ENCODE measurements at regions not wholly inside any gene's neighbourhood (a gene's known extent, or its start where the extent isn't known, plus 50 kb on each side); places are given as distances from the start of the nearest gene placed in this dataset.

DNA sequence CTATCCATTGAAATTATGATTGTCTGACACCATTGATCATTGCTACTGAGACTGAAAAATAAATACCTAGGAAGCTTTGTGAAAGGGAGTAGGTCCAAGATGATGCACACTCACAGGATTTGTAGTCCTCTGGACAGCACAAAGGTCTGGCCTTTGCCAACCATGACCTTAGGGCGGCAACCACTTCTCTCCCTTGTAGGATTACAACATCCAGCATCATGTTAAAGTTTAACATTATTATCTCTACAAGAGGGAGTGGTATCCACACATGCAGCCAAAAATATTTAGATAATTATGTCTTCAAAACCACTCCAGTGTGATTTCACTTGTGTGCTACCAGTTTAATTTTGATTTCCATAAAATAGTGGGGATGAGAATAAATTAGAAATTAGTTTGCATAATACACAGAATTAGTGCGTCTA is 51.1 kb upstream of the NHSL1 start:
- CTCF ChIA-PET = interaction anchor here (0.7 kb wide), 2 partner anchors 13 to 99 kb away, joined by 3 to 6 read pairs; no protein-coding TSS in a partner anchor
- intact Hi-C loops (cut with micrococcal nuclease) = no loop called here
- H3K4me3 Mint-ChIP-seq = no peak overlapping the region
- H3K27ac Mint-ChIP-seq = no peak overlapping the region
- no peaks in the 10 kb centered on the region for H3K36me3 Mint-ChIP-seq (ENCODE audit: low read depth)
- peaks cover 9% of the 10 kb centered on the region for H3K27me3 Mint-ChIP-seq (ENCODE audit: low read depth)
- peaks cover 6% of the 10 kb centered on the region for H3K4me1 Mint-ChIP-seq (ENCODE audit: low read depth)
- DNase-seq = no peak
- H3K9me3 Mint-ChIP-seq = no peaks in the 10 kb centered on the region

DNA sequence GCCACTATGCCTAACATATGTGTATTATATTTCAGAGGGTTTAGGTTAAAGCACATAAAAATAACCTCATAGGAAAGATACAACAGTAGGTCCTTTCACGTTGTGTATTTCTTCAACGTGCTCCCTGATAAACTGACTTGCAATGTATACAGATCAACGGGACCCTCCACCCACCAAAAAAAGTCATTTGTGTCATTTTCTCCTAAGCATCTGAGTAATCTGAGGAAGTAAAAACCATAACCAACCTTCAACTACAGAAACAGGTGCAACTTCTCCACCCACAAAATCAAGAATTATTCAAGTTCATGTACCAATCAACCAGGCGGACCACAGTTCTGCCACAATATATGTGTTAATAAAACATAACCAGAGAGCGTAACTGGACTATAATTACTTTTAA is 54.9 kb upstream of the NHSL1 start:
- DNase-seq = no peak
- Mint-ChIP-seq H3K4me3 (no peak overlapping the region), H3K27me3 (ENCODE audit: low read depth) (peaks cover 3% of the 10 kb centered on the region), H3K4me1 (ENCODE audit: low read depth) (no peaks in the 10 kb centered on the region), H3K27ac (no peak overlapping the region), H3K36me3 (ENCODE audit: low read depth) (no peaks in the 10 kb centered on the region), H3K9me3 (no peaks in the 10 kb centered on the region)
- intact Hi-C loops (cut with micrococcal nuclease) = no loop called here
- CTCF ChIA-PET = interaction anchor here (1.5 kb wide), 1 partner anchor 45 kb away, joined by 4 read pairs; no protein-coding TSS in a partner anchor

DNA sequence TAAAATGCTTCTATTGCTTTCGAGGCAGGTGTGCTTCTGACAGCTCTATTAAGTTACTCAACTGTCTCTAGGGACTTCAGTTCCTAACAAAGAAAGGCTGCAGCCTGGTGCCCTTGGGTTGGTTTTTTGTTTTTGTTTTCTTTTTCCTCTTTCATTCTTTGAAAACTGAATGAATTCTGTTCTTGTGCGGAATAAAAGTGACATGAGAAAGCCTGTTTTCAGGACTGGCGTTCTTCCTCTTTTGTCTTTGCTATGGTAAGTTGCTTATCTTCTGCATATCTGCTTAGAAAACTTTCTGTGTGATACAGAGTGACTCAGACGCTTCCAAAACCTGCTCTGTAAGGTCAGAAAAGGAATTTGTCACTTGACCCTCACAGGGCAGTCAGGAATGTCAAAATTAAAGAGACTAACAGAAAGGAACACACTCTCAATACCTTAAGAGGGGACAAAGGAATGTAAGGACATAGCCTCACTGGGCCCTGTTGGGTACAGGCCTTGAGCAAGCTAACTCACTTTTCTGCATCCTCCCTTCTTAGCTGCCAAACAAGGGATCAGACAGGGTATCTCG is 56.2 kb upstream of the NHSL1 start:
- Mint-ChIP-seq H3K27ac (no peak overlapping the region), H3K27me3 (ENCODE audit: low read depth) (peaks cover 3% of the 10 kb centered on the region), H3K4me3 (no peak overlapping the region), H3K4me1 (ENCODE audit: low read depth) (no peaks in the 10 kb centered on the region), H3K36me3 (ENCODE audit: low read depth) (no peaks in the 10 kb centered on the region), H3K9me3 (no peaks in the 10 kb centered on the region)
- intact Hi-C loops (cut with micrococcal nuclease) = no loop called here
- DNase-seq = no peak
- CTCF ChIA-PET = interaction anchor here (1.5 kb wide), 1 partner anchor 47 kb away, joined by 4 read pairs; no protein-coding TSS in a partner anchor

DNA sequence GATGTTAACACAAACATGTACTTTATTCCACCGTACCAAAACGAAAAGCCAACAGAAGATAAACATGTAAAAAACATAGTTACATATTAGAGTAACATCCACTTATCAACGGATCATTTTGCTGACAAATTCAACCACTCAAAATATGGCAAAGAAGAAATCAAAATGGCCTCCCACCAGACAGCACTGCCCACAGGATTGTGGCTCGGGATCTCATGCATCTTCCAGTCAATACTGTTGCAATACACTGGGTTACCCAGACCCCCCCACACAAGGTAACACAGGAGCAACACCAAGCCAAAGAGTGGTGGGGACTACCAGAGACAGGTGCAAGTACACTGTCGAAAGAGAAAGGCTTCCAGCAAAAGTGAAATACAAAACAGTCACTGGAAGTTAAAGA is 57.9 kb upstream of the NHSL1 start:
- Mint-ChIP-seq H3K9me3 (no peaks in the 10 kb centered on the region), H3K27me3 (ENCODE audit: low read depth) (peaks cover 3% of the 10 kb centered on the region), H3K4me3 (no peak overlapping the region), H3K4me1 (ENCODE audit: low read depth) (no peaks in the 10 kb centered on the region), H3K27ac (no peak overlapping the region), H3K36me3 (ENCODE audit: low read depth) (no peaks in the 10 kb centered on the region)
- intact Hi-C loops (cut with micrococcal nuclease) = no loop called here
- CTCF ChIA-PET = no interaction called here
- DNase-seq = no peak

DNA sequence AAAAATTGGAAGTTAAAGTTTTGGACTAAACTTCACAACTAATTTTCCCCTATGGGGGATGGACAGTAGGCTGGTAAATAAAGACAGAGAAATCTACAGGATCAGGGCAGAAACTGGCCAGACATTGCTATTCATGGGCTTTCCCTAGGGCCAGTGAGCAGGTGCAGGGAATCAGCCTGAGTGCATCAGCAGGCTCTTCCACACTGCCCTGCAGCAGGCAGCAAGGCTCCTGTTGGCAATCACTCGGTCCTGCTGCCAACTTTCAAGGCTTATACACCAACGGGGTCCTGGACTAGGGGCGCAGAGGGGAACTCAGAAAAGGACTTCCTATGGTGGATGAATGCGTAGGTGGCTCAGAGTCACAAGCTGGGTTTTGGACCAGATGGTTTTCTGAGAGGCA is 59.8 kb upstream of the NHSL1 start:
- no peak for DNase-seq
- no peak overlapping the region for H3K4me3 Mint-ChIP-seq
- CTCF ChIA-PET = no interaction called here
- intact Hi-C loops (cut with micrococcal nuclease) = no loop called here
- peaks cover 4% of the 10 kb centered on the region for H3K27me3 Mint-ChIP-seq (ENCODE audit: low read depth)
- H3K4me1 Mint-ChIP-seq (ENCODE audit: low read depth) = no peaks in the 10 kb centered on the region
- H3K36me3 Mint-ChIP-seq (ENCODE audit: low read depth) = no peaks in the 10 kb centered on the region
- H3K27ac Mint-ChIP-seq = no peak overlapping the region
- H3K9me3 Mint-ChIP-seq = no peaks in the 10 kb centered on the region

DNA sequence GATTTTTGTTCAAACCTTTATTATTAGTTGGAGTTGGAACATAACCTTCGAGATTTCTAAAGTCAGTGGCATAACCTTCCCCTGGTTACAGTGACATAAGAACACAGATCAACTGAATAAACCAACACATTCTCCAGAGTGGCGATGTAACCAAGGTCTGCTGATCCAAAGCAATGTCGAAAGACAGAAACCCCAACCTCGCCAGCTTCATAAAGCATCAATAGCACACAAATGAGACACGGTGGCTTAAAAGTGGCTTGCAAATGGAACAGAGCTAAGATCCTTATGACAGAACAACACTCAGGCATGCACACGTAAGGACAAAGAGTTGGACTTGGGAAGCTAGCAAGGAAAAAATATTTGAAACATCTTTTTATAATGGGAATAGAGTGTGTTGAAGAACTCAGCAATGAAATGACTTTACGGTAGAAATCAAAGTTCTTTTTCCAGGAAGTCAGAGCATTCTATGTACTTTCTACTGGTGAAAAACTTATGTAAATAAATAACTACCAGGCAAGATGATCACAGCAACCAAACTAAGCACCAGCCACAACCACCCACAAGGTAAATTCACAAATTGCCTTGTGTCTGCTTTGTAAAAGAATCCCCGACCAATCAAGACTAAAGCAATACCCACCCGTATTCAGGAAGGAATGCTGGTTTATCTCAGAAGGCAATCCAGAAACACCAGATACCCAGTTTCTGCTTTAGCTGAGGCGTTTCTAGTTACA is 61.0 kb upstream of the NHSL1 start:
- CTCF ChIA-PET = no interaction called here

DNA sequence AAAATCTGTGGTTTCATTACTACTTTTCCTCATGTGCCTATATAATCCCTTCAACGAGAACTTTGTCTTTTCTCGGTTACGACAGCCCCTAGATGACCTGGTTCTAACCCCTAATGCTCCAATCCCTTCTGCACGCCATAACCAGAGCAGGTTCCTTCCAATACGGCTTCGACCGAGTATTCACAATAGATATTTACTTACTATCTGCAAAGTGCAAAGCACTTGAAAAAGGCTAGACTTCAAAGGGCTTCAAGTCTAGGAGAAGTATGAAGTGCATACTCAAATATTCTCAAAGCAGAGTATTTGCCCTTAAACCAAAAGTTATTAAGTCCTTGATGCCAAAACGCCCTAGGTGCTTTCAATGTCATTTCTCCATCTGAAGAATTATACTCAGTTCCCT is 63.4 kb upstream of the NHSL1 start:
- H3K4me1 Mint-ChIP-seq (ENCODE audit: low read depth) = no peaks in the 10 kb centered on the region
- no peaks in the 10 kb centered on the region for H3K9me3 Mint-ChIP-seq
- CTCF ChIA-PET = no interaction called here
- H3K4me3 Mint-ChIP-seq = no peak overlapping the region
- peaks cover 9% of the 10 kb centered on the region for H3K27me3 Mint-ChIP-seq (ENCODE audit: low read depth)
- intact Hi-C loops (cut with micrococcal nuclease) = no loop called here
- DNase-seq = no peak
- no peaks in the 10 kb centered on the region for H3K36me3 Mint-ChIP-seq (ENCODE audit: low read depth)
- no peak overlapping the region for H3K27ac Mint-ChIP-seq

More for the DNA sequence above, 61.0 kb upstream of the NHSL1 start:
- Mint-ChIP-seq H3K4me3 (no peak overlapping the region), H3K9me3 (no peaks in the 10 kb centered on the region), H3K27ac (no peak overlapping the region), H3K36me3 (ENCODE audit: low read depth) (no peaks in the 10 kb centered on the region), H3K4me1 (ENCODE audit: low read depth) (no peaks in the 10 kb centered on the region), H3K27me3 (ENCODE audit: low read depth) (peaks cover 6% of the 10 kb centered on the region)
- DNase-seq = no peak
- intact Hi-C loops (cut with micrococcal nuclease) = no loop called here

DNA sequence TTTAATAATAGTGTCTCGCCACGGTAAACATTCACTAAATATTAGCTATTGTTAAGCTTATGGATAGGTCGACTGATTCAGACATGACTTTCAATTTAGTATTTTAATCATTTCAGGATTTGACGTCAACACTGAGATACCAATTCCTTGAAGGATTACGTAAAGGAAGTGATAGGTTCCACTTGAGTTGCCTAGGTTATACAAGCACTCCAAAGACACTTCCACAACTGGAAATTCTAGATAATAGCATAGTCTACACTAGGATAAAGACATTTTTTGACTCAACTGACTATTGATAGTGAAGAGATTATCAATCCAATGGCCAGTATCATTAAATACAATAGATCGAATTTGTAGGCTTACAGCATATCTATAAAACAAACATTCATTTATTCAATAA is 63.9 kb upstream of the NHSL1 start:
- peaks cover 14% of the 10 kb centered on the region for H3K27me3 Mint-ChIP-seq (ENCODE audit: low read depth)
- no peaks in the 10 kb centered on the region for H3K36me3 Mint-ChIP-seq (ENCODE audit: low read depth)
- no peak overlapping the region for H3K27ac Mint-ChIP-seq
- H3K9me3 Mint-ChIP-seq = no peaks in the 10 kb centered on the region
- intact Hi-C loops (cut with micrococcal nuclease) = no loop called here
- no peak overlapping the region for H3K4me3 Mint-ChIP-seq
- no peak for DNase-seq
- CTCF ChIA-PET = no interaction called here
- H3K4me1 Mint-ChIP-seq (ENCODE audit: low read depth) = no peaks in the 10 kb centered on the region

DNA sequence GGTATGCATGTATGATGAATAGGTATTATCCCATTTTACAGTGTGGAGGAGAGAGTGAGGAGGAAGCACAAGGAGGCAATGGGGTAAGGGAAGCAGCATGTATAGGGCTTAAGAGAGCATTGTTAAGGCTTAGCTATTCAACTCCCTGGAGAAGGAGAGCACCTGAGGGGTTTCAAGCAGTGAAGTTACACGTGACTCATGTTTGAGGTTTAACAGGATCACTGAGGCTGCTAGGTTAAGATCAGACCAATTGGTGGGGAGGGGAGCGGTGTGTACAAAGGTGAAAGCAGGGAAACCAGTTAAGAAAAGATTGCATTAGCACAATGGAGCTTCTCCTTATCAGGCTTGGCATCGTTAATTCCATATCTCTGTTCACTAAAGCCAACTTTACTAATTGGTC is 64.4 kb upstream of the NHSL1 start:
- intact Hi-C loops (cut with micrococcal nuclease) = no loop called here
- CTCF ChIA-PET = no interaction called here
- DNase-seq = no peak
- Mint-ChIP-seq H3K36me3 (ENCODE audit: low read depth) (no peaks in the 10 kb centered on the region), H3K4me3 (no peak overlapping the region), H3K27me3 (ENCODE audit: low read depth) (peaks cover 16% of the 10 kb centered on the region), H3K9me3 (no peaks in the 10 kb centered on the region), H3K4me1 (ENCODE audit: low read depth) (no peaks in the 10 kb centered on the region), H3K27ac (no peak overlapping the region)

DNA sequence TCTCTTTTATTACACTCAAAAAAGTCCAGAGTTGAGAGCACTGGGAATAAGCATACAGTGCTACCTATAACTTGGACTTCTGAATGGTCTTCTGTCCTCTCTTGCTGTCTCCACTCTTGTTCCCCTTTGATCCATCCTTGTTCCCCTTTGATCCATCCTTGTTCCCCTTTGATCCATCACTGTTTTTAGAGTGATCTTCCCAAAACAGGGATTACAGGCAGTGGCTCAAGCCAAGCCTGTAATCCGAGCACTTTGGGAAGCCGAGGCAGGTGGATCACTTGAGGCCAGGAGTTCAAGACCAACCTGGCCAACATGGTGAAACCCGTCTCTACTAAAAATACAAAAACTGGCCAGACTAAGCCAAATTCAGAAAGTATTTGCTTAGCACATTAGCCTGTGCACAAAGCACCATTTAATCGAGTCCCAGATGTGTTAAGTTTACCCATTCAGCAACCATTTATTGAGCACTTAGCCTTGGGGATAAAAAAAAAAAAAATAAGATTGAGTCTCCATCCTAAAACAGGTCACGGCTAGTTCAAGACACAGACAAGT is 65.0 kb upstream of the NHSL1 start:
- Mint-ChIP-seq H3K4me1 (ENCODE audit: low read depth) (no peaks in the 10 kb centered on the region), H3K9me3 (no peaks in the 10 kb centered on the region), H3K27me3 (ENCODE audit: low read depth) (peaks cover 16% of the 10 kb centered on the region), H3K4me3 (no peak overlapping the region), H3K36me3 (ENCODE audit: low read depth) (no peaks in the 10 kb centered on the region), H3K27ac (no peak overlapping the region)
- CTCF ChIA-PET = no interaction called here
- no peak for DNase-seq
- intact Hi-C loops (cut with micrococcal nuclease) = no loop called here

DNA sequence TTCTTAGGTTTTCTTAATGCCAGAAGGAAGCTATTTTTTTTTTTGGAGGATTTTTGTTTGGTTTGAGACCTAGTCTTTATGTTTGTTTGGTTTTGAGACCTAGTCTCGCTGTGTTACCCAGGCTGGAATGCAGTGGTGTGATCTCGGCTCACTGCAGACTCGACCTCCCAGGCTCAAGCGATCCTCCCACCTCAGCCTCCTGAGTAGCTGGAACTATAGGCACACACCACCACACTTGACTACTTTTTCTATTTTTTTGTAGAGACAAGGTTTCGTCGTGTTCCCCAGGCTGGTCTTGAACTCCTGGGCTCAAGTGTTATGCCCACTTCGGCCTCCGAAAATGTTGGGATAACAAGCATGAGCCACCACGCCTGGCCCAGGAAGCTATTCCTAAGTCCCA is 67.8 kb upstream of the NHSL1 start:
- DNase-seq = no peak
- CTCF ChIA-PET = no interaction called here
- H3K27me3 Mint-ChIP-seq (ENCODE audit: low read depth) = peaks cover 16% of the 10 kb centered on the region
- H3K27ac Mint-ChIP-seq = no peak overlapping the region
- no peaks in the 10 kb centered on the region for H3K9me3 Mint-ChIP-seq
- no peak overlapping the region for H3K4me3 Mint-ChIP-seq
- no peaks in the 10 kb centered on the region for H3K36me3 Mint-ChIP-seq (ENCODE audit: low read depth)
- H3K4me1 Mint-ChIP-seq (ENCODE audit: low read depth) = no peaks in the 10 kb centered on the region
- intact Hi-C loops (cut with micrococcal nuclease) = no loop called here

DNA sequence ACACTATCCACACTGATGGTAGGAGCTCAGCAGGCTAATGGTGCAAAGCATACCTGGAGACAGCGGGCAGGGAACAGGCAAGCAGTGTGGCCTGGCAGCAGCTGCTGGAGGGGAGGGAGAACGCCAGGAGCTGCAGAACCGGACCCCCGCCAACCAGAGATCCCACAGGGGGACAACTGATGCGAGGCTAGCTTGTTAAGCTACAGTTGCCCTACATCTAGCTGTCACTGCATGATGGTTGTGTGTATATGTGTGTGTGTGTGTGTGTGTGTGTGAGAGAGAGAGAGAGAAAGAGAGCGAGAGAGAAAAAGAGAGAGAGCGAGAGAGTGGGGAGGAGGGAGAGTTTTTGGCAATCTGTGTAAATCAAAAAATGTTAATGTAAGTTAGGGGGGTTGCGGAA is 69.7 kb upstream of the NHSL1 start:
- intact Hi-C loops (cut with micrococcal nuclease) = no loop called here

DNA sequence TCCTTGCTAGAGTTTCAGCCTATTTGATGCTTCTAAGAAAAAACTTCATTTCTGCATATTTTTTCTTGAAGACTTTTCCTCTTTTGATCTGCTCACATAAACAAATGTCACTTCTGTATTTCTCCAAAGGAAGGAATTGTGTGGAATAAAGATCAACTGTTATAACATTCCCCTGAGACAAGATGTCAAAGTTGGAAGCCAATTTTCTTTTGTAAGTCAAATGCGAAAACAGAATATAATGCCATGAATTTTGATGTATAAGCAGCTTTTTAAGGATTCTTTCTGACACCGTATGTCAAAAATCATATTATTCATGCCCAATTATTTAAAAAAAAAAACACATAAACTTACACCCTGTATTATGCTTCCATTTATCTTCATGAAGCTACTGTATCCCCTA is 70.3 kb upstream of the NHSL1 start:
- peaks cover 3% of the 10 kb centered on the region for H3K4me1 Mint-ChIP-seq (ENCODE audit: low read depth)
- H3K27me3 Mint-ChIP-seq (ENCODE audit: low read depth) = peaks cover 15% of the 10 kb centered on the region
- DNase-seq = no peak
- CTCF ChIA-PET = no interaction called here
- H3K4me3 Mint-ChIP-seq = no peak overlapping the region
- no peak overlapping the region for H3K27ac Mint-ChIP-seq
- H3K9me3 Mint-ChIP-seq = no peaks in the 10 kb centered on the region
- no peaks in the 10 kb centered on the region for H3K36me3 Mint-ChIP-seq (ENCODE audit: low read depth)
- intact Hi-C loops (cut with micrococcal nuclease) = no loop called here

More for the DNA sequence above, 69.7 kb upstream of the NHSL1 start:
- Mint-ChIP-seq H3K9me3 (no peaks in the 10 kb centered on the region), H3K27me3 (ENCODE audit: low read depth) (peaks cover 15% of the 10 kb centered on the region), H3K36me3 (ENCODE audit: low read depth) (no peaks in the 10 kb centered on the region), H3K4me3 (no peak overlapping the region), H3K27ac (no peak overlapping the region), H3K4me1 (ENCODE audit: low read depth) (peaks cover 3% of the 10 kb centered on the region)
- CTCF ChIA-PET = no interaction called here
- no peak for DNase-seq
